Left ventricle myocardium inferior (tissue), 1 donor: ENCODE measurements at regions not wholly inside any gene's neighbourhood (a gene's known extent, or its start where the extent isn't known, plus 50 kb on each side); places are given as distances from the start of the nearest gene placed in this dataset.

ENCODE experiments used
- DNase-seq: peaks from one replicate; pipeline ENCODE4 v3.0.0-alpha.2; 2020
- H3K27ac ChIP-seq: fragments of 200-600 bp; replicated peaks from 2 replicates; pipeline ENCODE4 v1.8.0; 2021
- H3K27me3 ChIP-seq: fragments of 200-600 bp; 2 replicates; pipeline ENCODE4 v1.8.0; 2021; ENCODE audit warnings: low read depth
- H3K36me3 ChIP-seq: fragments of 200-600 bp; 2 replicates; pipeline ENCODE4 v1.8.0; 2021
- H3K4me1 ChIP-seq: fragments of 200-600 bp; 2 replicates; pipeline ENCODE4 v1.8.0; 2021
- H3K4me3 ChIP-seq: fragments of 200-600 bp; 2 replicates; pipeline ENCODE4 v1.8.0; 2021; ENCODE audit warnings: mild to moderate bottlenecking, moderate library complexity
- H3K9me3 ChIP-seq: fragments of 200-600 bp; replicated peaks from 2 replicates; pipeline ENCODE4 v1.8.0; 2021
- intact Hi-C: fragments of 100-400 bp; cut with micrococcal nuclease; formaldehyde crosslinking; loops from one replicate; pipeline ENCODE4 v1.11.0; 2022
- TF ChIP-seq, protein P1 (sequence below): fragments of 200-600 bp; IDR thresholded peaks from 2 replicates; pipeline ENCODE4 v1.8.0; 2021; ENCODE audit warnings: antibody characterized with exemption, mild to moderate bottlenecking, borderline replicate concordance
- donor health status: DM: no; HTN: yes; CAD: no; lungs with severe emphysema.

DNA sequence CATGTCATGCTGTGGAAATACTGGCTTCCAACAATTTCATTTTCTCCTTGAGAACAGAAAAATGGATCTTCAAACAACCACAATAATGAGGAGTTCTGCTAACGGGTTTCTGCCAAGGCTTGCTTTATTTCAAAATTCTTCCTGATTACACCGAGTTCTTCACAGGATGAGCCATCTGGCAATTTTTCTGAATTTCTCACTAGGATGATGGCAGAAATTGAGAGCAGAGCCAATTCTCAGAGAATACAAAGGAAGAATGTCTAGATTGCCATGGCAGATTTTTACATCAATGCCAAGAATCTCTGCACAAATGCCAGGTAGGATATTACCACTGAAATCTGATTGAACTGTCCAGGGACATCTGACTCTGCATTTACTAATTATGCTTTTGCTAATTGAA is 619.0 kb upstream of the CHRM3 start:
- peaks cover 51% of the 10 kb centered on the region for H3K9me3 ChIP-seq
- intact Hi-C loops = no loop called here
- no peak overlapping the region for H3K27ac ChIP-seq
- TF ChIP-seq, protein P1, sequence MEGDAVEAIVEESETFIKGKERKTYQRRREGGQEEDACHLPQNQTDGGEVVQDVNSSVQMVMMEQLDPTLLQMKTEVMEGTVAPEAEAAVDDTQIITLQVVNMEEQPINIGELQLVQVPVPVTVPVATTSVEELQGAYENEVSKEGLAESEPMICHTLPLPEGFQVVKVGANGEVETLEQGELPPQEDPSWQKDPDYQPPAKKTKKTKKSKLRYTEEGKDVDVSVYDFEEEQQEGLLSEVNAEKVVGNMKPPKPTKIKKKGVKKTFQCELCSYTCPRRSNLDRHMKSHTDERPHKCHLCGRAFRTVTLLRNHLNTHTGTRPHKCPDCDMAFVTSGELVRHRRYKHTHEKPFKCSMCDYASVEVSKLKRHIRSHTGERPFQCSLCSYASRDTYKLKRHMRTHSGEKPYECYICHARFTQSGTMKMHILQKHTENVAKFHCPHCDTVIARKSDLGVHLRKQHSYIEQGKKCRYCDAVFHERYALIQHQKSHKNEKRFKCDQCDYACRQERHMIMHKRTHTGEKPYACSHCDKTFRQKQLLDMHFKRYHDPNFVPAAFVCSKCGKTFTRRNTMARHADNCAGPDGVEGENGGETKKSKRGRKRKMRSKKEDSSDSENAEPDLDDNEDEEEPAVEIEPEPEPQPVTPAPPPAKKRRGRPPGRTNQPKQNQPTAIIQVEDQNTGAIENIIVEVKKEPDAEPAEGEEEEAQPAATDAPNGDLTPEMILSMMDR = no peak
- H3K36me3 ChIP-seq = no peaks in the 10 kb centered on the region
- H3K27me3 ChIP-seq = no peaks in the 10 kb centered on the region
- no peaks in the 10 kb centered on the region for H3K4me1 ChIP-seq
- no peak overlapping the region for H3K4me3 ChIP-seq
- DNase-seq = no peak

- Histone ChIP-seq H3K9me3 (peaks cover 71% of the 10 kb centered on the region), H3K36me3 (no peaks in the 10 kb centered on the region), H3K4me1 (no peaks in the 10 kb centered on the region), H3K4me3 (no peak overlapping the region), H3K27me3 (no peaks in the 10 kb centered on the region), H3K27ac (no peak overlapping the region)
- TF ChIP-seq, protein P1 = no peak
- intact Hi-C loops = no loop called here
- DNase-seq = no peak
These were observed 621.6 kb upstream of the CHRM3 start for GRCh38 chr1:238764779-238765178.

DNA sequence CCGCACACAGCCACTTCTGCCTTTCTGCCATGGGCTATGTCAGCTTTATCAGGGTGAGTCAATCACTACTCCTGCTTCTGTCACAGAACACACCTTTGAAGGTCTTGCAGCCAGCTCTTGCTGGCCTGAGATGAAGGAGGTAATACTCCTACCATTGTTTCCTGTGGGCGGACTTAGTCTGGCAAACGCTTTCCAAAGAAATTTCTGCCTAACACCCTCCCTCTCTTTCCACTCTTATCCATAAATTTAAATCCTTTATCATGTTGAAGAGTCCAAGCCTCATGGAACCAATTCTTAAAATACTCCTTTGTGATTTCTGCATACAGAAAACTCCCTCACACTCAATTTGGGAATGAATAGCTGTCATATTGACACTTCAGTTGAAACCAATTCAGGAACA is 633.1 kb upstream of the CHRM3 start:
- DNase-seq = no peak
- peaks cover 8% of the 10 kb centered on the region for H3K9me3 ChIP-seq
- no peak overlapping the region for H3K27ac ChIP-seq
- intact Hi-C loops = no loop called here
- H3K36me3 ChIP-seq = no peaks in the 10 kb centered on the region
- TF ChIP-seq, protein P1 = no peak
- H3K4me1 ChIP-seq = no peaks in the 10 kb centered on the region
- no peaks in the 10 kb centered on the region for H3K27me3 ChIP-seq
- no peak overlapping the region for H3K4me3 ChIP-seq

GRCh38 chr1:238752327-238752726 is 634.0 kb upstream of the CHRM3 start:
- no peak for DNase-seq
- no peaks in the 10 kb centered on the region for H3K36me3 ChIP-seq
- peaks cover 11% of the 10 kb centered on the region for H3K9me3 ChIP-seq
- TF ChIP-seq, protein P1 = no peak
- H3K4me1 ChIP-seq = no peaks in the 10 kb centered on the region
- no peak overlapping the region for H3K27ac ChIP-seq
- H3K27me3 ChIP-seq = no peaks in the 10 kb centered on the region
- no peak overlapping the region for H3K4me3 ChIP-seq
- intact Hi-C loops = no loop called here

DNA sequence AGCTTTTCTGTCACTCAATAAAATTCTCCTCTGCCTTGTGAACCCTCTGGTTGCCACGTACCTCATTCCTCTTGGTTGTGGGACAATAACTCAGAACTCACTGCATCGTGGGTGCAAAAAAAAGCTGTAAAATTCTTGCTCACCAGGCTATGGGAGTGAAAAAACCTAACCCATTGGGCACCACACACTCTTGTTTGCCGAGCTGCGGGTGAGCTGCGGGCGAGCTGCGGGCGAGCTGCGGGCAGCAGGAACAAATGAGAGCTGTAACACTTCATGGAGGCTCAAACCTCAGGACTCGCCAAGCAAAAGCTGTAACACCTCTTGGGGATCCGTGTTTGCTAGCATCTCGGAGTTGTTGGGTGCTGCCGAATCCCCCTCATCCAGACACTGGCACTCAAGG is 641.3 kb upstream of the CHRM3 start:
- TF ChIP-seq, protein P1 = no peak
- Histone ChIP-seq H3K27me3 (no peaks in the 10 kb centered on the region), H3K27ac (no peak overlapping the region), H3K36me3 (no peaks in the 10 kb centered on the region), H3K9me3 (peaks cover 57% of the 10 kb centered on the region), H3K4me1 (no peaks in the 10 kb centered on the region), H3K4me3 (no peak overlapping the region)
- no peak for DNase-seq
- intact Hi-C loops = no loop called here

- TF ChIP-seq, protein P1 = no peak
- intact Hi-C loops = no loop called here
These were observed 647.5 kb upstream of the CHRM3 start for GRCh38 chr1:238738892-238739291.

More at GRCh38 chr1:238738892-238739291, 647.5 kb upstream of the CHRM3 start:
- H3K9me3 ChIP-seq = peaks cover 19% of the 10 kb centered on the region
- no peak for DNase-seq
- no peak overlapping the region for H3K4me3 ChIP-seq
- no peak overlapping the region for H3K27ac ChIP-seq
- no peaks in the 10 kb centered on the region for H3K4me1 ChIP-seq
- no peaks in the 10 kb centered on the region for H3K27me3 ChIP-seq
- H3K36me3 ChIP-seq = no peaks in the 10 kb centered on the region
